Endothelial cell of umbilical vein (primary cell): ENCODE measurements at regions not wholly inside any gene's neighbourhood (a gene's known extent, or its start where the extent isn't known, plus 50 kb on each side); places are given as distances from the start of the nearest gene placed in this dataset.

ENCODE experiments used
- BruUV-seq: library from RNA; stranded (reverse); fragments of 400-500 nt; replicated peaks from 2 replicates; lab custom pipeline; 2021; lab: Mats Ljungman, UMichigan
- CTCF ChIA-PET: fragments of 300-600, 350-600 bp; sonication (Branson Sonifier 250); formaldehyde crosslinking; loops from one replicate; lab custom pipeline; 2021; ENCODE audit warnings: antibody characterized with exemption, inconsistent platforms; lab: Charles Lee
- POLR2A ChIA-PET: fragments of 300-600, 350-600 bp; sonication (Branson Sonifier 250); formaldehyde crosslinking; loops from one replicate; lab custom pipeline; 2021; ENCODE audit warnings: antibody characterized with exemption, inconsistent platforms; lab: Charles Lee
- DNase-seq: peaks from one replicate; pipeline ENCODE4 v3.0.0-alpha.2; 2011; ENCODE audit warnings: low read depth, low spot score
- FAIRE-seq: peaks from 2 replicates; lab custom pipeline; 2011; peaks lifted over from hg19 to GRCh38; lab: Jason Lieb, UNC
- H2AFZ ChIP-seq: 2 replicates; pipeline ENCODE4 v1.6.0; 2012; ENCODE audit warnings: low read depth, low read length, control low read depth, inconsistent platforms
- H3K27ac ChIP-seq: 2 replicates; pipeline ENCODE4 v1.5.1; 2011; ENCODE audit warnings: low read depth, mild to moderate bottlenecking, control low read depth, low read length, moderate library complexity; ENCODE audit not compliant: insufficient read depth
- H3K27me3 ChIP-seq, 2 experiments: 2 replicates each; pipeline versions ENCODE4 v1.6.0 to v1.6.1; 2011; ENCODE audit warnings: low read length in 2 of 2, mixed read lengths in 1 of 2; ENCODE audit not compliant: control insufficient read depth in 2 of 2, insufficient read depth in 2 of 2
- H3K36me3 ChIP-seq, 2 experiments: 2 replicates in 1 of 2; 3 replicates in 1 of 2; pipeline ENCODE4 v1.5.1; 2011; ENCODE audit warnings: low read length in 2 of 2, mild to moderate bottlenecking in 1 of 2, moderate library complexity in 1 of 2; ENCODE audit not compliant: control insufficient read depth in 2 of 2, insufficient read depth in 2 of 2; ENCODE audit errors: extremely low read depth in 1 of 2
- H3K4me1 ChIP-seq: 3 replicates; pipeline ENCODE4 v1.5.1; 2011; ENCODE audit warnings: mild to moderate bottlenecking, low read length; ENCODE audit not compliant: control insufficient read depth, insufficient read depth; ENCODE audit errors: extremely low read depth
- H3K4me2 ChIP-seq: 2 replicates; pipeline ENCODE4 v1.6.1; 2011; ENCODE audit warnings: low read length, control low read depth, mixed read lengths; ENCODE audit not compliant: insufficient read depth
- H3K4me3 ChIP-seq, 3 experiments: fragments of 200-600 bp in 1 of 3; sonication (generic), shearing (Covaris generic) in 1 of 3; replicated peaks in 1 of 3; 2 replicates each; pipeline ENCODE4 v1.5.1; 2011 to 2016; ENCODE audit warnings: control low read depth in 3 of 3, low read length in 3 of 3, mild to moderate bottlenecking in 2 of 3, inconsistent platforms in 1 of 3, low read depth in 1 of 3, moderate library complexity in 1 of 3; ENCODE audit not compliant: insufficient read depth in 1 of 3
- H3K79me2 ChIP-seq: 2 replicates; pipeline ENCODE4 v1.6.0; 2012; ENCODE audit warnings: low read length, inconsistent platforms; ENCODE audit not compliant: control insufficient read depth, insufficient read depth
- H3K9ac ChIP-seq: replicated peaks from 2 replicates; pipeline ENCODE3; 2011; ENCODE audit warnings: low read length, control low read depth; ENCODE audit not compliant: insufficient read depth; ENCODE audit errors: extremely low read depth
- H3K9me1 ChIP-seq: replicated peaks from 3 replicates; pipeline ENCODE4 v1.6.0; 2011; ENCODE audit warnings: mild to moderate bottlenecking, low read length; ENCODE audit not compliant: control insufficient read depth, insufficient read depth; ENCODE audit errors: extremely low read depth
- H3K9me3 ChIP-seq: replicated peaks from 2 replicates; pipeline ENCODE4 v1.5.1; 2012; ENCODE audit warnings: low read length, inconsistent platforms; ENCODE audit not compliant: control insufficient read depth, insufficient read depth
- H4K20me1 ChIP-seq: replicated peaks from 2 replicates; pipeline ENCODE3; 2011; ENCODE audit warnings: mild to moderate bottlenecking, low read length; ENCODE audit not compliant: control insufficient read depth, insufficient read depth; ENCODE audit errors: extremely low read depth
- EZH2 ChIP-seq: IDR thresholded peaks from 2 replicates; pipeline ENCODE4 v1.6.1; 2012; ENCODE audit warnings: borderline replicate concordance, low read depth, mild to moderate bottlenecking, moderate library complexity, low read length, inconsistent platforms; ENCODE audit not compliant: severe bottlenecking
- FOS ChIP-seq: IDR thresholded peaks from 2 replicates; pipeline ENCODE4 v1.6.1; 2011; ENCODE audit warnings: mild to moderate bottlenecking, low read length, moderate library complexity, borderline replicate concordance; ENCODE audit not compliant: insufficient read depth
- GATA2 ChIP-seq: IDR thresholded peaks from 2 replicates; pipeline ENCODE4 v1.7.0; 2011; ENCODE audit warnings: low read depth, mild to moderate bottlenecking, moderate library complexity, mixed read lengths, low read length; ENCODE audit not compliant: insufficient read length, insufficient read depth
- JUN ChIP-seq: IDR thresholded peaks from 2 replicates; pipeline ENCODE4 v1.6.1; 2011; ENCODE audit warnings: borderline replicate concordance, low read depth; ENCODE audit not compliant: insufficient read length, insufficient read depth
- MYC ChIP-seq: IDR thresholded peaks from one replicate; pipeline ENCODE4 v1.6.1; 2011; ENCODE audit warnings: mild to moderate bottlenecking, low read depth, low read length
- POLR2A ChIP-seq: IDR thresholded peaks from 2 replicates; pipeline ENCODE4 v1.6.1; 2012; ENCODE audit warnings: low read depth, mild to moderate bottlenecking, control low read depth, low read length
- POLR2AphosphoS5 ChIP-seq: IDR thresholded peaks from 2 replicates; pipeline ENCODE4 v1.6.1; 2012; ENCODE audit warnings: low read depth, mild to moderate bottlenecking, control low read depth, low read length, moderate library complexity; ENCODE audit not compliant: insufficient read depth
- dilution Hi-C: fragments of 300-500 bp; cut with MboI; formaldehyde crosslinking; loops from one replicate; pipeline ENCODE4 v1.15.0; 2019; ENCODE audit warnings: low sequenced_read_pairs; ENCODE audit not compliant: extremely low pct_ligation_motif_present
- intact Hi-C: fragments of 100-400 bp; cut with micrococcal nuclease; formaldehyde crosslinking; loops from one replicate; pipeline ENCODE4 v1.10.0; 2022
- TF ChIP-seq, protein P1 (sequence below): IDR thresholded peaks from 2 replicates; pipeline ENCODE4 v1.6.1; 2011; ENCODE audit not compliant: insufficient read depth, insufficient read length
- TF ChIP-seq, protein P2 (sequence below), 2 donors: IDR thresholded peaks; 1 replicate in 1 of 2; 2 replicates in 1 of 2; pipeline ENCODE4 v1.5.1; 2011; ENCODE audit warnings: low read length in 2 of 2, mild to moderate bottlenecking in 2 of 2, moderate library complexity in 2 of 2, control low read depth in 1 of 2, inconsistent platforms in 1 of 2, low read depth in 1 of 2; ENCODE audit not compliant: insufficient read depth in 1 of 2; ENCODE audit errors: extremely low read depth in 1 of 2

GRCh38 chr4:131304686-131305085 is 1844.4 kb upstream of the PCDH10 start:
- TF ChIP-seq, protein P1, sequence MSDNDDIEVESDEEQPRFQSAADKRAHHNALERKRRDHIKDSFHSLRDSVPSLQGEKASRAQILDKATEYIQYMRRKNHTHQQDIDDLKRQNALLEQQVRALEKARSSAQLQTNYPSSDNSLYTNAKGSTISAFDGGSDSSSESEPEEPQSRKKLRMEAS = no peak
- TF ChIP-seq POLR2A (no peak), GATA2 (no peak), FOS (no peak), MYC (no peak), POLR2AphosphoS5 (no peak), EZH2 (no peak), JUN (no peak)
- TF ChIP-seq, protein P2, sequence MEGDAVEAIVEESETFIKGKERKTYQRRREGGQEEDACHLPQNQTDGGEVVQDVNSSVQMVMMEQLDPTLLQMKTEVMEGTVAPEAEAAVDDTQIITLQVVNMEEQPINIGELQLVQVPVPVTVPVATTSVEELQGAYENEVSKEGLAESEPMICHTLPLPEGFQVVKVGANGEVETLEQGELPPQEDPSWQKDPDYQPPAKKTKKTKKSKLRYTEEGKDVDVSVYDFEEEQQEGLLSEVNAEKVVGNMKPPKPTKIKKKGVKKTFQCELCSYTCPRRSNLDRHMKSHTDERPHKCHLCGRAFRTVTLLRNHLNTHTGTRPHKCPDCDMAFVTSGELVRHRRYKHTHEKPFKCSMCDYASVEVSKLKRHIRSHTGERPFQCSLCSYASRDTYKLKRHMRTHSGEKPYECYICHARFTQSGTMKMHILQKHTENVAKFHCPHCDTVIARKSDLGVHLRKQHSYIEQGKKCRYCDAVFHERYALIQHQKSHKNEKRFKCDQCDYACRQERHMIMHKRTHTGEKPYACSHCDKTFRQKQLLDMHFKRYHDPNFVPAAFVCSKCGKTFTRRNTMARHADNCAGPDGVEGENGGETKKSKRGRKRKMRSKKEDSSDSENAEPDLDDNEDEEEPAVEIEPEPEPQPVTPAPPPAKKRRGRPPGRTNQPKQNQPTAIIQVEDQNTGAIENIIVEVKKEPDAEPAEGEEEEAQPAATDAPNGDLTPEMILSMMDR (IDR thresholded peaks at IDR 0.05; ENCODE audit: extremely low read depth in 1 of 2, insufficient read depth in 1 of 2, low read depth in 1 of 2, low read length in 2 of 2) = no peak

More at GRCh38 chr4:131304686-131305085, 1844.4 kb upstream of the PCDH10 start:
- H3K9me3 ChIP-seq = peaks cover 6% of the 10 kb centered on the region
- H3K27ac ChIP-seq = no peak overlapping the region
- FAIRE-seq (no peak), DNase-seq (no peak)
- no peaks in the 10 kb centered on the region for H3K27me3 ChIP-seq
- no peaks in the 10 kb centered on the region for H3K4me1 ChIP-seq
- intact Hi-C loops = no loop called here
- POLR2A ChIA-PET = no interaction called here
- no peak overlapping the region for H3K4me3 ChIP-seq
- no peaks in the 10 kb centered on the region for H4K20me1 ChIP-seq
- no peak overlapping the region for H3K9ac ChIP-seq
- CTCF ChIA-PET = no interaction called here
- H2AFZ ChIP-seq = no peak overlapping the region
- no TSS peak for BruUV-seq
- no peaks in the 10 kb centered on the region for H3K9me1 ChIP-seq
- dilution Hi-C loops = no loop called here
- no peaks in the 10 kb centered on the region for H3K79me2 ChIP-seq
- no peak overlapping the region for H3K4me2 ChIP-seq
- no peaks in the 10 kb centered on the region for H3K36me3 ChIP-seq
